GM18502 (cell line): ENCODE measurements at regions not wholly inside any gene's neighbourhood (a gene's known extent, or its start where the extent isn't known, plus 50 kb on each side); places are given as distances from the start of the nearest gene placed in this dataset.
"Not testable (repeated sequence)": the region's sequence is repeated elsewhere in the genome, so short reads cannot be mapped to it uniquely, and the experiment has no call there.

Experiments
- ATAC-seq: cut with Tn5 transposase; IDR thresholded peaks from one replicate; pipeline ENCODE4 v1.9.1; 2021; ENCODE audit warnings: mild to moderate bottlenecking; ENCODE audit not compliant: unreplicated experiment, poor library complexity

DNA sequence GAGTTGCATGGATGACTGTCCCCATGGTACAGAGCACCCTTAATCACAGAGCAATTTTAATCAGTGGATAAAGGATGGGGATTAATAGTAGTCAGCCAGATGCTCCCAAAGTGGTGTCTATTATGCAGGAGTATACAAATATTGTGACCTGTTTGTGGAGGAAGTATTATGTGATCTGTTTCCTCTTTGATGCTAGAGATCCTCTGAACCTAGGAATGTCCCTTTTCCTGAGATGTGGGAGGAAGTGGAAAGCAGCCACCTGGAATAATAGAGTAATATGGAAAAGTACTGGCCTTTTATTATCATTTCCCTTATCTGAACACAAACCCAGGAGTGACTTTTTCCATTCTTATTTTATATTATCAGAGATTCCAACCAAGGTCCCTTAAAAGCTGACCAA is 94.2 kb upstream of the EFEMP1 start:
- no peak for ATAC-seq

DNA sequence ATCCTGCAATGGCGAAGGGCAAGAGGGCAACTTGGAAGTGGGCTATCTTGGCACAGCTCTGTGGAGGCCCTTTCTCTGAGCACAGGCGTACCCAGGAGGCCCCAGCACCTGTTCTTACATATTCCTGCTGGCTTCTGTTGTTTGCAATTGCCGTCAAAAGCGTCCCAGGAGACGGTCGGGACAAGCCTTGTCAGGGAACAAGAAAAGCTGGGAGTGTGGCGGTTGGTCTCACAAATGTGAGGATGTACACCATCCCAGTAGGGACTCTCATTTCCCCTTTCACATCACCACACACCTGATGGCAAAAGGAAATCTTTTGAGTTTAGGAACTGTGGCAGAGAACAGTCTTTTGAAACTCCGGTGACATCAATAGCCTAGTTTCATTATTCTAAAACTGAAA is 94.7 kb upstream of the EFEMP1 start:
- ATAC-seq = no peak

DNA sequence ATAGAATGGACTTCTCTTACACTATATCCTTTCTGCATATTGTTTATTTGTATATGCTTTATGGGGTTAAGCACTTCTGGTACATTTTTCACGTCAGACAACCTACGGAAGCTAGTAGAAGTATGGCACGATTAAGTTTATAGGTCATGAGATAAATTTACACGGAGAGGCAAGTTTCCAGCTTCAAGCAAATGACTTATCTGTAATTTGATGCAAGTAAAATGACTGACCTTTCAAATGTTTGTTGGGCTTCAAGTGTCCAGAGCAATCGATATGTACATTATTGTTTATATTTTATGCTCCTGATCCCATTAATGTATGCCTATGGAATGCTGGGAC is 97.5 kb upstream of the EFEMP1 start:
- ATAC-seq = no peak

DNA sequence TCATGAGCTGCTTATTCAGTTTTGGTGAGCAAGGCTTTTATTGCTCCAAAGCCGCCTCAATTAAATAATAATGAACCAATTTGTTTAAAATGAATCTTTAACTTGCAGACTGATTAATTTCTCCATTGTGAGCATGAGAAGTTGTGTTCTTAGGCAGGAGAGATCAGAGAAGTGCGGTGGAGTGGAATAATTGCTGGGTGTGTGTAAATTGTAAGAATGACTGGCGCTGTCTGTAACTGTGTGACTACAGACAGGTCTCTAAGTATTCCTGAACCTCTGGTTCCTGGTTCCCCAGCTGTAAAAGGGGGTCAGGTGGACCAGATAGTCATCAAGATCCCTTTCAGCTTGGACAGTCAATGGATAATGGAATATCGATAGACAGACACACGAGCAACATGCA is 98.0 kb upstream of the EFEMP1 start:
- no peak for ATAC-seq

DNA sequence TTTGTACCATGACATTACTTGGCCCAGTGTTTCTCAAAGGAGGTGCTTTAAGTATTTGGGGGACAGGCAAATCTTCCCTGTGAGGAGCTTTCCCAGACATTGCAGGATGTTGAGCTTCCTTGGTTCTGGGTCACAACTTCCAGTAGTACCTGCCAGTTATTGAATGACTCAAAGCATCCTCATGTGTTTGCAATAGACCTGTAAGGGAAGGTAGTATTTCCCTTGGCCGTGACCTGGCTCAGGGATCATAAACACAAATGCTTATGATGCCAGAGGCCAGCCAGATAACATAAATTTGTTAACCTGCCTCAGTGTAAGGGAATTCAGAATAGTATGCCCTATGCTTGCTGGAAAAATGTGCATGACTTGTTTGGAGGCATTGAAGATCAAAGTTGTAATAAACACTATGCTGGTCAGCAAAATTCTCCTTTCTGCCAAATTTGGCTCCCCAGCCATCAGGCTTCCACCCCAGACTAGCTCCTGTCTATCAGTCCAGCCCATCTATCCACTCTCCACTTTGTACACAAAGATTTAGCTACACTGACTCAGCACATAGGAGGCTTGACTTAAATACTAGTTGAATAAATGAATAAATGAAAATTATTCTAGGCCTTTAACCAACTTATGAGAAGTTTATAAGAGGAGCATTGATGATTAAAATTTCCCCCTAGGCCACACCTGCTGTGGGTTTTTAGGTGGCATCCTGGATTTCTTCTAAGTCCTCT is 102.0 kb upstream of the EFEMP1 start:
- ATAC-seq = no peak

DNA sequence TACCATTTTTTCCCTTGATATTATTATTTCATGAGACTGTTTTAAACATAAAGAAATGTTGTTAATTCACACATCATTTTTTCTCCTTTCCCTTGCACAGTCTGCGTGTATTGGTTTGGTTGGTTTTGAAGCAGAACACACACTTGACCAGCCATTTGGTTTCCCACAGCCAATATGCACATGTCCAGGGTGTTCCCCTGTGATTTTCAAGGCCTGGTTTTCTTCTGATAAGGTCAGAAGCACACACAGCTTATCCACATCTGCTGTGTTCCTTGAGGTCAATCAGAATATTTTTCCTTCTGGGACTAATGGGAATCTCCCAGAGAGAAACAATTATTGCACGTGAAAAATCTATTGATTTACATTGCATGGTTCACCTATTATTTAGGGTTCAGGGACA is 103.2 kb upstream of the EFEMP1 start:
- no peak for ATAC-seq

DNA sequence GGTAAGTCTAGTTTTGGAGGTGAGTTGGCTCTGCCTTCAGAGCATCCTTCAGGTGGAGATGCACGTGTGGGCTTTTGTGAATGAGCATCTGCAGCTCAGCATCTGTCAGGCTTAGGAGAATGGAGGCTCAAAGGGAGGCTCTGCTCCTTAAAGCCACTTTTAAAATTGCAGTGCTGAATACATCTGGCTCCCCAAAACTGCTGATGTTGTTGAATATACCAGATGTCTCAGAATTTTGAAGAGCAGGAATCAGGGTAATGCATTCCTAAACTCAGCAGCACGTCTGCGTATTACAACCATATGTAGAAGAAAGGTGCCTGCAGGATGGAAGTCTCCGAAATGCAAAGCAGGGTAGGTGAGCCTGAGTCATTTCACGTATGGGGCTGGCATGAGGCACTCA is 106.5 kb upstream of the EFEMP1 start:
- ATAC-seq = no peak

DNA sequence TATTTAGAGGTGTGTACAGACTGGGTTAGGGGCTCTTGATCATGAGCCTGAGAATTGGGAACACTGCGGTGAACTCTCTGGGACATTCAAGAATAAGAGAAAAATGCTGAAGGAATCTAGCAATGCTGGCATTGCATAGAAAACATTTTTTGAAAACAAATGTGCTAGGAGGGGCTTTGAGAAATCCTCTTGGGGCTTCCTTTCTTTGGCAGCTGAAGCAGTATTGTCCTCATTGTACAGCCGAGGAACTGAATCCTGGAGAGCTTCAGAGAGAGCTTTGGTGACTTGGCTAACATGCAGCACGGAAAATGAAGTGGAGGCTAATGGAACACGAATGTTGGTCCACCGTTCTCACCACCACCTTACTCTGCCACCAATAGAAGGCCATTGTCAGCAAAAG is 107.3 kb upstream of the EFEMP1 start:
- ATAC-seq = no peak

DNA sequence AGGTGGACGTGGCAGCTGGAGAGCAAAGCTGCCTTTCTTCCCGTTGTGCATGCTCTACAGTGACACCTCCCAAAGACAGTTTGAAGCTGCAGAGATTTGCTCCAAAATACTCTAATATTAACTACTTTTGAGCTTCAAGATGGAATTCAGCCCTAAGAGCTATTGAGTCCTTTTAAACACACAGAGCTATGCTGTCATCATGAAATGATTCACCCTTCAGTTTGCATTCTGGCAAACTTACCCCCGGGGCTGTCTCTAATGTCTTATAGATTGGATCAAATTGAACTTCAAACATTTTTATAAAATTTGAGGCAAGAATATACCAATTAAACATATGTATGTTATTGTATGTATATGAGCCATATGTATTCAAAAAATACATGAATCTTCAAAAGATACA is 110.7 kb upstream of the EFEMP1 start:
- no peak for ATAC-seq

DNA sequence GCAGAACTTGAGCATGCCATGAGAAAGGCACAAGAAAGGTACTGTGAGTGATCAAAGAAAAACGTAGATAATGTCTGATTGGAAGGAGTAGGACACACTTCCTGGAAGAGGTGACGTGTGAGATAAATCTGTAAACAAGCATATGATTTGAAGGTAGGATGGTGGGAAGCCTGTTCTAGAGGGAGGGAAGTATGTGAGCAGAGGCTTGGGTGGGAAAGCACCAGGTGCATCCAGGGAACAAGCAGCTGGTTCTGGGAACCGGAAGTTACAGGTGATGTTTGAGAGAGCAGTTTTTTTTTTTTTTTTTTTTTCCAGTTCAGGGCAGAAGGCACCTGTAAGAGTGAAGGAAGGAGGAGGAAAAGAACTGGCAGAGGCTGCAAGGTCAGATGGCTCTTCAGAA is 116.6 kb upstream of the EFEMP1 start:
- ATAC-seq = no peak

DNA sequence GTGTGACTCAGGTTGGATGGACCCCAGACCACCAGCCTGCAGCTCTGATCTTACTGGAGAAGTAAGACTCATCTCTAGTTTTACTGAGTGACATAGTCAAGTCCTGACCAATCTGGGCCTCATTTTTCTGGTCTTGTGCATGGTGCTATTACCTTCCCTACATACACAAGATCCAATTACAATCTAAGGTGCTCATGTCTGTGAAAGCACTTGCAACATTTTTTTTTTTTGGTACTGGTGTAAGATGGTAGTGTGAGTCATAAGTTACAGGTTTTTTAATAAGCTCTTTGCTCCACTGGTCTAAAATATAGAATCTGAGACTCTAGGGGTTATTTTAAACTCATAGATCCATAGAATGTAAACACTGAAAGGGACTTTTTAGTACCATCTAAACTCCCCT is 117.3 kb upstream of the EFEMP1 start:
- ATAC-seq = no peak

DNA sequence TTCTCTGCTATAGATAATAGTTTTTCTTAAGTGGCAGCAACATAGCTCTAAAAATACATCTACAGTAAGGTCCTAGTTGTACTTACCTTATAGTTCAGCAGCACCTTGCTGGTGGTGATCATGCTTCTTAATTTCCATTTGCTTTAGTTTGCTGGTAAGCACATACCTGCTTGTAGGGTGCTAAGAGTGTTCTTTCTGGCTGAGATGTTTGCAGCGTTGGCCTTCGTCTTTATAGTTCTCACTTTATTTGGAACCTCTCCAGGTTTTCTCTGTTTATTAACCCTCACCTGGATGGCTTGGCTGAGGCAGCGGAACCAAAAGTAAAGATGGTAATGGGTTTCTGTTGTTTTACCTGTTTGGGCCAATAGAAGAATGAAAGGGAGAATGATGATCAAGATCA is 123.6 kb upstream of the EFEMP1 start:
- ATAC-seq = no peak

DNA sequence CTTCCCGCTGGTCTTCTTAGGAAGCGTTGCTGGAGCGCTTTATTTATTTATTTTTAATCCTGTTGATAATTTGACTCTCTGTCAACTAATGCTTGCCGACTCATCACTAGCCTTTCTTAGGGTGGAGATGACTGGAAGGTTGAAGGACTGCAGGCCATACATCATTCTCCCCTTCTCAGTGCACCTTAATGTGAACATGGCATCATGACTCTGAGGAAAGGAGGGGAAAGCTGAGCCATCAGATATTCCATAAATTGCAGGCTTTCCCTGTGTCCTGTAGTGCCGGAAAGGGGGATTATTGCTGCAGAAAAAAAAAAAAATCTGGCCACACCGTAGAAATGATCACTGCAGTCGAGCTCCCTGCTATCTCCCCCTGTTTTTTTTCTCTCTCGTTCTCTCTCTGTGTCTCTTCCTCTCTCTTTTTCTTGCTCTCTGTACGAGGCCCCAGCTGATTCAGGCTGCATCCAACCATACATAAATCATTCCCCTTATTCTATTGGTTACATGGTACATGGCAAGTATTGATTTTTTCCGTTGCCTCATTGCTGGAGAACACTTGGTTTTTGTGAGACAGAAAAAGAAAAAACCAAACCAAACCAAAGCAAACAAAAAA is 125.8 kb upstream of the EFEMP1 start:
- ATAC-seq = no peak

DNA sequence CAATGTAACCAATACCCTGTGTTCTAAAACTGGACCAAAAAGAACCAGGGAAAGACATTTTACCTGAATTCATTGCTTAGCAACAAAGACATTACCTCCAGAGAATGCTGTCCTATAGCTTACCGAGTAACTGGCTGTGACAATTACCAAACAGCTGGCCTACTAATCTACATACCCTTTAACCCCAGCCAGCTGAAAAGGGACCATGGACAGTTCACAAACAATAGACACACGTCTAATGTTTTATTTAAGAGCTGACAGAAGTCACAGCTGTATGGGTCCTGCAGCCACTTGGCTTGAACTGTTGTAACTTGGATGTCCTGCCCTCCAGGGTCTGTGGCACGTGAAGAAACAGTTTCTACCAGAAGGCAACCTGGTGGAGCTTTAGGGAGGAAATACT is 130.1 kb upstream of the EFEMP1 start:
- ATAC-seq = no peak

DNA sequence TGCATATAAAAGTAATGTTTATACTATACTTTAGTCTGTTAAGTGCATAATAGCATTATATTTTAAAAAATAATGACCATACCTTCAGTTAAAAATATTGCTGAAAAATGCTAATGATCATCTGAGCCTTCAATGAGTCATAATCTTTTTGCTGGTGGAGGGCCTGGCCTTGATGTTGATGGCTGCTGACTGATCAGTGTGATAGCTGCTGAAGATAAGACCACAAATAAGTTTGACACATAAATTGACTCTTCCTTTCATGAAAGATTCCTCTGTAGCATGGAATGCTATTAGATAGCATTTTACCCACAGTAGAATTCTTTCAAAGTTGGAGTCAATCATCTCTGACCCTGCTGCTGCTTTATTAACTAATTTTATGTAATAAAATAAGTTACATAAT is 128.4 kb upstream of the CCDC85A start:
- ATAC-seq = no peak

DNA sequence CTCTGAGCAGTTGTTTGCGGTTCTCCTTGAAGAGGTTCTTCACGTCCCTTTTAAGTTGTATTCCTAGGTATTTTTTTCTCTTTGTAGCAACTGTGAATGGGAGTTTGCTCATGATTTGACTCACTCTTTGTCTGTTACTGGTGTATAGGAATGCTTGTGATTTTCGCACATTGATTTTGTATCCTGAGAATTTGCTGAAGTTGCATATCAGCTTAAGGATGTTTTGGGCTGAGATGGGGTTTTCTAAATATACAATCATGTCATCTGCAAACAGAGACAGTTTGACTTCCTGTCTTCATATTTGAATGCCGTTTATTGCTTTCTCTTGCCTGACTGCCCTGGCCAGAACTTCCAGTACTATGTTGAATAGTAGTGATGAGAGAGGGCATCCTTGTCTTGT is 122.5 kb upstream of the CCDC85A start:
- ATAC-seq = not testable (repeated sequence)

DNA sequence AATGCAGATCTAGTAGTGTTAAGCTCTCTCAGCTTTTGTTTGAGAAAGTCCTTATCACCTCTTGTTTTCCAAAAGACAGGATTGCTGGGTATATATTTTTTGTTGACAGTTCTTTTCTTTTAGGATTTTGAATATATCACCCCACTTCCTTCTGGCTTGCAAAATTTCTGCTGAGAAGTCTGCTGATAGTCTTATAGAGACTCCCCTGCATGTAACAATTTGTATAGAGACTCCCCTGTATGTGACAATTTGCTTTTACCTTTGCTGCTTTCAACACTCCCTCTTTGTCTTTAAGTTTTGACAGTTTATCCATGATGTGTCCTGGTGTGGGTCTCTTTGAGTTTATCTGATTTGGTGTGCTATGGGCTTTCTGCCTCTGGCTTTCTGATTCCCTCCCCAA is 115.0 kb upstream of the CCDC85A start:
- no peak for ATAC-seq

DNA sequence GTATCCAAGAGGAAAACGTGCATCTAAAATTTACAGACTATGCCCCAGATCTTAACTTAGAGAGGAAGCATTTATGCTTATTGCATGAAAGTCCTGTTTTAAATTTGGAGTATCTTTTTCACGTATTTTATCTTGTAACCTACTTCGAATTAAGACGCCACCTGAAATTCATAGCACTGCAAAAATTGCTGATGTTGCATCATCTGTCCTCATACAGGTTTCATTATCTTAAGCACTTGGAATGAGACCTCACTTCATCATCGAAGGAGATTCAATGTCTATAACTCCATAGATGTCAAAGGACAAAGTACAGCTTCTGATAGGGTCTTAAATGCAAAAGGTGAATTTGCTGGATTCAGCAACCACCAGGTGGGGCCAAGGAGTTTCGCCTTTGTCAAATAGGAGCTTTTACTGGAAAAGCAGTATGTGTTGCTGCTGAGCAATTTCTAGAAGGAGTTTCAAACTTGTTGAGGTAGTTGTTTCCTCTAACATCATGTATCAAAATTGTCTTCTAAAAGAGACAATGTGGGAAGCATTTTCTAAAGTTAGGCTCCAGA is 106.4 kb upstream of the CCDC85A start:
- no peak for ATAC-seq

DNA sequence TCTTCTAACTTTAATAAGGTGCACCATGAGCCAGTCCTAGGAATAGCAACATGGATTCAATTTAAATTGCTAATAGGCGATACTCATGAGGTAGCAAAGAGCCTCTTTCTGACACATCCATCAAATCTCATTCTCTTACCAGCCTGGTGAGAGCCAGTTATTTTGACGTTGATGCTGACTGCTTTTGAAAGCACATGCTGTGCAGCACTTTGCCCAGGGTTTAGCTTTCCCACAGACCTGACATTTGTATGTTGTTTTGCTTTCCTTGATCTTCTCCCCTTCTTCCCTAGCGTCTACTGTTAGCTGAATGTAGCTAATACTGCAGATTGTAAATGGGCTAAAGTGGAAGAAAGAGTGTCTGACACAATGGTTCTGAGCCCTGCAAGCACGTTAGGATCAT is 101.1 kb upstream of the CCDC85A start:
- ATAC-seq = no peak

DNA sequence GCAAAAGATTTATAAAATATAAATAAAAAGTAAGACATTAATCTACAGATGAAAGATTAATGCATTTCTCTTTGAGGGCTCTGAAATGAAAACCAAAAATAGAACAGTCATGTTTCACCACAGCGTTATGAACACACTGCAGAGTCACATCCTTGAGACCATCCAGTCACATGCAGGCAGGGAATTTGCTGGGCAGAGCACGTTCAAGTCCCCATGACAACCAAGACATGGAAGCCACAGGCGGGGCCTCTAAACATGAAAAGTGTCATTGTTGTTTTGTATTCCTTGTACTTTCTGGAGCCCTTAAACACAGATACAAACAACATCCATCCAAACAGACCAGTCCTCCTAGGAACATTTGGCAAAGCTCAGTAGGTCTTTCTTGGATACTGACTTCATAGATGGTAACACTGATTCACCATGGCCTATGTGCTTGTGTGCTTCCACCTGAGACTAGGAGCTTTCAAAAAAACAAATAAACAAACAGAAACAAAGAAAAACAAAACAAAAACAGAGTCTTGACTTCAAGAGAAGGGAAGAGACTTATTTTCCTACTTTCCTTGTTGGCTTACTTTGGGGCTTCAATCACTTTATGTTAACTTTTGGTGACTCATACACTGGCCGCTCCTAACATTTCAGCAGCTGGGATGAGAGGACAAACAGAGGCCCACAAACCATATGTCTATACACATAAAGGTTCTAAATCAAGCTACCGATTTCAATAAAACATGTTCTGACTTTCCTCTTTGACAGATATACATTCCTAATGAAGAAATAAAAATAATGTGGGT is 99.5 kb upstream of the CCDC85A start:
- ATAC-seq = no peak

DNA sequence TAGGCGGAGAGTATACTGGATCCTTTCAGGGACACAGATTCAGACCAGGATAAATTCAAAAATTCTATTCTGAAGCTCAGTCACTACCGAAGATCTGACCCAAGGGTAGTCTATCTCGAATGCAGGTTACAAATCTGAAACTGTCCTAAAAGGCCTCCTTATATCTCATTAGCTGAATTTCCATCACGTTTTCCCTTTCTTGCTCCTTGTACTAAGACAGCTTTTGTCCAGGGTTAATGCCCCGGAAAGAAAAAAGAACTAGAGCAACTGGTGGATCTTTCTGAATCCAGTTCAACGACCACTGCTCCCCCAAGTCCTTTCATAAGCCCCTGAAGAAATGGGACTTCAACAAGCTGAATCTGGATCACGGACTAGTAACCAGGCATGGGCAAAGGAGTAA is 97.5 kb upstream of the CCDC85A start:
- ATAC-seq = no peak
